ENCODE measurements at regions not wholly inside any gene's neighbourhood (a gene's known extent, or its start where the extent isn't known, plus 50 kb on each side); places are given as distances from the start of the nearest gene placed in this dataset.

- Histone ChIP-seq H3K9me3 (no peaks in the 10 kb centered on the region), H3K4me3 (no peak overlapping the region), H3K36me3 (no peaks in the 10 kb centered on the region), H3K27me3 (no peaks in the 10 kb centered on the region), H3K4me1 (no peaks in the 10 kb centered on the region), H3K27ac (no peak overlapping the region)
- no peak for DNase-seq
- TF ChIP-seq, protein P1, sequence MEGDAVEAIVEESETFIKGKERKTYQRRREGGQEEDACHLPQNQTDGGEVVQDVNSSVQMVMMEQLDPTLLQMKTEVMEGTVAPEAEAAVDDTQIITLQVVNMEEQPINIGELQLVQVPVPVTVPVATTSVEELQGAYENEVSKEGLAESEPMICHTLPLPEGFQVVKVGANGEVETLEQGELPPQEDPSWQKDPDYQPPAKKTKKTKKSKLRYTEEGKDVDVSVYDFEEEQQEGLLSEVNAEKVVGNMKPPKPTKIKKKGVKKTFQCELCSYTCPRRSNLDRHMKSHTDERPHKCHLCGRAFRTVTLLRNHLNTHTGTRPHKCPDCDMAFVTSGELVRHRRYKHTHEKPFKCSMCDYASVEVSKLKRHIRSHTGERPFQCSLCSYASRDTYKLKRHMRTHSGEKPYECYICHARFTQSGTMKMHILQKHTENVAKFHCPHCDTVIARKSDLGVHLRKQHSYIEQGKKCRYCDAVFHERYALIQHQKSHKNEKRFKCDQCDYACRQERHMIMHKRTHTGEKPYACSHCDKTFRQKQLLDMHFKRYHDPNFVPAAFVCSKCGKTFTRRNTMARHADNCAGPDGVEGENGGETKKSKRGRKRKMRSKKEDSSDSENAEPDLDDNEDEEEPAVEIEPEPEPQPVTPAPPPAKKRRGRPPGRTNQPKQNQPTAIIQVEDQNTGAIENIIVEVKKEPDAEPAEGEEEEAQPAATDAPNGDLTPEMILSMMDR (IDR thresholded peaks at IDR 0.05): no peak
- no peak for TF ChIP-seq POLR2A (IDR thresholded peaks at IDR 0.05)
Observed at GRCh38 chr22:27676545-27677213, 124.9 kb downstream of the MN1 start.

DNA sequence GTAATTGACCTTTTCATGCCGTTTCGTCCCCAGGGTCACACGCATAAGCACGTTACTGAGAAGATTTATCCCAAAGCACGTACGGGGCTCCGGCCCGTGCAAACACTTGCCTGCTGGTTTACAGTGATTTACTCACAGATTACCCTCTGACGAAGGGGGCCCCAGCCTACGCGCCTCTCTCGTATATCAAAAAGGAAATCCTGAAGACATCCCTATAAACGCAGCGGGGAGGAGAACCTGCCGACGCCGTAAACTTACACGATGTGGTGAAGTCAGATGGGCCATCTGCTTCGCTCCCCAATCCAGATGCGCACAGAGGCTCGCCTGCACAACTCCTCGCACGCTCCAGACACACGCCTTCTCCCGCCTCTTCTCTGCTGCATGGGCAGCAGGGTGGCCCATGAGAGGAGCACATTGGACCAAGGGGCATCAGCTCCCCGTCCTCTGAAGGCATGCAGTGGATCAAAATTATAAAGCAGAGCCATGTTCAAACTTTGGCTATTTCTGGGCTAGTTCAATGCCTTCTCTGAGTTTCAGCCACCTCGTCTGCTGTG, 123.6 kb downstream of the MN1 start:
- Histone ChIP-seq H3K4me3 (no peak overlapping the region), H3K27ac (no peak overlapping the region), H3K27me3 (no peaks in the 10 kb centered on the region), H3K4me1 (no peaks in the 10 kb centered on the region), H3K36me3 (no peaks in the 10 kb centered on the region), H3K9me3 (no peaks in the 10 kb centered on the region)
- TF ChIP-seq, protein P1 (IDR thresholded peaks at IDR 0.05): no peak
- no peak for TF ChIP-seq POLR2A (IDR thresholded peaks at IDR 0.05)
- no peak for DNase-seq

DNA sequence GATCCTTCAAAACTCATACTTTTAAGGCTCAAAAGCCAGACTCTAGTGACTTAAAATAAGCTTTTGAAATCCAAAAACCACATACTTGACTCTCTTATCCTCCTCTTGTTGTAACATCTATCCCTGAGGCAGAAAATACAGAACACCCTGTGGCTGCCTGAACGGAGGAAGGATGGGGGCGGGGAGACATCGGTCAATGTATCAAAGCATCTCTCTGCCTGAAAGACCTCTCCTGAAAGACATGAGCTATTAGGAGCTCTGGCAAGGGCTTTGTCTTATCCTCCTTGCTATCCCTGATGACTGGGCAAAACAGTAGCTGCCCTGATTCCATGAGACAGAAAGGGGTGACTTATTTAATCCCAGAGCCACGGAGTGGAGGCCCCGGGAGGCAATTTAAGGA, 122.4 kb downstream of the MN1 start:
- Histone ChIP-seq H3K9me3 (no peaks in the 10 kb centered on the region), H3K4me1 (no peaks in the 10 kb centered on the region), H3K27me3 (no peaks in the 10 kb centered on the region), H3K27ac (no peak overlapping the region), H3K36me3 (no peaks in the 10 kb centered on the region), H3K4me3 (no peak overlapping the region)
- TF ChIP-seq, protein P1 (IDR thresholded peaks at IDR 0.05): no peak
- no peak for TF ChIP-seq POLR2A (IDR thresholded peaks at IDR 0.05)
- DNase-seq: no peak

GRCh38 chr22:27679693-27680488, 121.7 kb downstream of the MN1 start:
- Histone ChIP-seq H3K27me3 (no peaks in the 10 kb centered on the region), H3K4me3 (no peak overlapping the region), H3K4me1 (no peaks in the 10 kb centered on the region), H3K36me3 (no peaks in the 10 kb centered on the region), H3K27ac (no peak overlapping the region), H3K9me3 (no peaks in the 10 kb centered on the region)
- TF ChIP-seq, protein P1 (IDR thresholded peaks at IDR 0.05): no peak
- TF ChIP-seq POLR2A (IDR thresholded peaks at IDR 0.05): no peak
- no peak for DNase-seq

DNA sequence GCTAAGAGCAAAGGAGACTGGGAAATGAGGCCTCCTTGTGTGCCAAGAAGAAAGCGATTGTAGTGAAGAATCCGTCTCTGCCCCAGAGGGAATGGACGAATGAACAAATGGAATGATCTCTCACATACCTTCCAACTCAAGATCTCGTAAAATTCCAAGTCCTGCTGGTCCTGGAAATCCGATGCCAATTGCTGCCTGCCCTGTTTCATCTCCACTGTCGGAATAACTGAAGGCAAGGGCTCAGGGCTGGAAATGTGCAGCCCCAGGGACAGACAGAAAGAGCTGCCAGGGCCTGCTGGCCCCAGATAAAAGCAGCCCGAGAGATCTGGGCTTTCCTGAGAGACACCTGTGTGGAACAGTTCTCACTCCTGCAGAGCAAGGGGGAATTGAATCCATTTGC, 120.9 kb downstream of the MN1 start:
- TF ChIP-seq, protein P1 (IDR thresholded peaks at IDR 0.05): no peak
- no peak for TF ChIP-seq POLR2A (IDR thresholded peaks at IDR 0.05)
- H3K4me1 ChIP-seq: no peaks in the 10 kb centered on the region
- H3K27ac ChIP-seq: no peak overlapping the region
- H3K4me3 ChIP-seq: no peak overlapping the region
- H3K36me3 ChIP-seq: no peaks in the 10 kb centered on the region
- no peak for DNase-seq
- no peaks in the 10 kb centered on the region for H3K9me3 ChIP-seq
- H3K27me3 ChIP-seq: no peaks in the 10 kb centered on the region

Measured in Peyer's patch (tissue), 4 donors.